GM12875 (cell line): ENCODE measurements at regions not wholly inside any gene's neighbourhood (a gene's known extent, or its start where the extent isn't known, plus 50 kb on each side); places are given as distances from the start of the nearest gene placed in this dataset.

Experiments
- H3K4me3 ChIP-seq: one replicate; pipeline ENCODE4 v1.5.1; 2011; ENCODE audit warnings: low read depth, low read length, control low read depth
- CTCF ChIP-seq: IDR thresholded peaks from 2 replicates; pipeline ENCODE4 v1.5.1; 2011; ENCODE audit warnings: low read depth, mild to moderate bottlenecking, control low read depth, inconsistent platforms, low read length, moderate library complexity, borderline replicate concordance; ENCODE audit not compliant: insufficient read depth

- TF ChIP-seq CTCF, result no peak
- no peak overlapping the region for H3K4me3 ChIP-seq
Observed at GRCh38 chr4:180949424-180950213, 1293.6 kb upstream of the TENM3 start.

GRCh38 chr4:180950377-180950776 lies 1292.8 kb upstream of the TENM3 start:
- TF ChIP-seq CTCF, result no peak

GRCh38 chr4:180951312-180951711 lies 1291.9 kb upstream of the TENM3 start:
- no peak for TF ChIP-seq CTCF
- H3K4me3 ChIP-seq, result no peak overlapping the region

More at GRCh38 chr4:180950377-180950776, 1292.8 kb upstream of the TENM3 start:
- no peak overlapping the region for H3K4me3 ChIP-seq

- no peak overlapping the region for H3K4me3 ChIP-seq
- 0 out of 2 replicates have a peak, but pooled peaks have one; percentile 3 for TF ChIP-seq CTCF
Observed at GRCh38 chr4:180953572-180953971, 1289.6 kb upstream of the TENM3 start.

- no peak overlapping the region for H3K4me3 ChIP-seq
- TF ChIP-seq CTCF, result no peak
Observed at GRCh38 chr4:180960743-180961401, 1282.3 kb upstream of the TENM3 start.

- TF ChIP-seq CTCF, result no peak
- H3K4me3 ChIP-seq, result no peak overlapping the region
Observed at GRCh38 chr4:180962268-180962667, 1280.9 kb upstream of the TENM3 start.

GRCh38 chr4:180966312-180966711 lies 1276.9 kb upstream of the TENM3 start:
- no peak for TF ChIP-seq CTCF
- H3K4me3 ChIP-seq, result no peak overlapping the region
